ENCODE measurements at regions not wholly inside any gene's neighbourhood (a gene's known extent, or its start where the extent isn't known, plus 50 kb on each side); places are given as distances from the start of the nearest gene placed in this dataset.

GRCh38 chr2:40831321-40831873 is 379.5 kb upstream of the SLC8A1 start:
- 56 to 61% methylated on average over 3 of the region's 3 CpGs for WGBS, 2 donors

GRCh38 chr2:40841856-40842255 is 390.0 kb upstream of the SLC8A1 start:
- TF ChIP-seq POLR2A (IDR thresholded peaks at IDR 0.05), result no peak
- TF ChIP-seq, protein P1, sequence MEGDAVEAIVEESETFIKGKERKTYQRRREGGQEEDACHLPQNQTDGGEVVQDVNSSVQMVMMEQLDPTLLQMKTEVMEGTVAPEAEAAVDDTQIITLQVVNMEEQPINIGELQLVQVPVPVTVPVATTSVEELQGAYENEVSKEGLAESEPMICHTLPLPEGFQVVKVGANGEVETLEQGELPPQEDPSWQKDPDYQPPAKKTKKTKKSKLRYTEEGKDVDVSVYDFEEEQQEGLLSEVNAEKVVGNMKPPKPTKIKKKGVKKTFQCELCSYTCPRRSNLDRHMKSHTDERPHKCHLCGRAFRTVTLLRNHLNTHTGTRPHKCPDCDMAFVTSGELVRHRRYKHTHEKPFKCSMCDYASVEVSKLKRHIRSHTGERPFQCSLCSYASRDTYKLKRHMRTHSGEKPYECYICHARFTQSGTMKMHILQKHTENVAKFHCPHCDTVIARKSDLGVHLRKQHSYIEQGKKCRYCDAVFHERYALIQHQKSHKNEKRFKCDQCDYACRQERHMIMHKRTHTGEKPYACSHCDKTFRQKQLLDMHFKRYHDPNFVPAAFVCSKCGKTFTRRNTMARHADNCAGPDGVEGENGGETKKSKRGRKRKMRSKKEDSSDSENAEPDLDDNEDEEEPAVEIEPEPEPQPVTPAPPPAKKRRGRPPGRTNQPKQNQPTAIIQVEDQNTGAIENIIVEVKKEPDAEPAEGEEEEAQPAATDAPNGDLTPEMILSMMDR (IDR thresholded peaks at IDR 0.05), result no peak
- H3K36me3 ChIP-seq, result no peaks in the 10 kb centered on the region
- WGBS, 2 donors, result 85% methylated on average over 2 of the region's 2 CpGs

More at GRCh38 chr2:40831321-40831873, 379.5 kb upstream of the SLC8A1 start:
- intact Hi-C loops (cut with DNase I), result no loop called here
- Histone ChIP-seq H3K4me3 (no peak overlapping the region), H3K9me3 (no peaks in the 10 kb centered on the region), H3K4me1 (no peaks in the 10 kb centered on the region), H3K36me3 (no peaks in the 10 kb centered on the region), H3K27me3 (no peaks in the 10 kb centered on the region), H3K27ac (no peak overlapping the region)
- no peak for TF ChIP-seq POLR2A (IDR thresholded peaks at IDR 0.05)
- DNase-seq, result no peak

GRCh38 chr2:40844353-40845277 is 392.7 kb upstream of the SLC8A1 start:
- Histone ChIP-seq H3K27me3 (no peaks in the 10 kb centered on the region), H3K4me3 (no peak overlapping the region), H3K36me3 (no peaks in the 10 kb centered on the region), H3K27ac (no peak overlapping the region), H3K9me3 (no peaks in the 10 kb centered on the region), H3K4me1 (no peaks in the 10 kb centered on the region)
- intact Hi-C loops (cut with DNase I), result no loop called here
- TF ChIP-seq, protein P1 (IDR thresholded peaks at IDR 0.05), result no peak
- TF ChIP-seq POLR2A (IDR thresholded peaks at IDR 0.05), result no peak
- 79 to 82% methylated on average over 7 to 8 of the region's 8 CpGs for WGBS, 2 donors
- no peak for DNase-seq

More at GRCh38 chr2:40841856-40842255, 390.0 kb upstream of the SLC8A1 start:
- Histone ChIP-seq H3K9me3 (no peaks in the 10 kb centered on the region), H3K27ac (no peak overlapping the region), H3K27me3 (no peaks in the 10 kb centered on the region), H3K4me1 (no peaks in the 10 kb centered on the region), H3K4me3 (no peak overlapping the region)
- intact Hi-C loops (cut with DNase I), result no loop called here
- DNase-seq, result no peak

DNA sequence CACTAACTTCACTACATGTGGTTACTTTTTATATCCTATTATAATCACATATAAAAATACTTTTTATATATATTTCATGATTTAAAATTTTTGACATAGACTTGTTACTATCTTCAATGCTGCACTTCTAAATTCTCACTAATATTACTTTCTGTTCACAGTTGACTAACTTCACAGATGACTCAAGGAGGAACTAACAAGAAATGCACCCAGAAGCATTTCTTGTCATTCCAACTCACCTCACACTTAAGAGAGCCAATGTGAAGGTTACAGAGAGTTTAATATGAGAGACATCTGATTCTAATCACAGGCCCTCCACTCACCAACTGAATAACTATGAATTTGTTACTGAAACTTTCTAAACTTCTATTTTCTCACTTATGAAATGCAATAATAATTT is 399.8 kb upstream of the SLC8A1 start:
- DNase-seq, result no peak
- Histone ChIP-seq H3K27ac (no peak overlapping the region), H3K4me3 (no peak overlapping the region), H3K36me3 (no peaks in the 10 kb centered on the region), H3K27me3 (no peaks in the 10 kb centered on the region), H3K4me1 (no peaks in the 10 kb centered on the region), H3K9me3 (no peaks in the 10 kb centered on the region)
- intact Hi-C loops (cut with DNase I), result no loop called here
- TF ChIP-seq, protein P1 (IDR thresholded peaks at IDR 0.05), result no peak
- TF ChIP-seq POLR2A (IDR thresholded peaks at IDR 0.05), result no peak

- intact Hi-C loops (cut with DNase I), result no loop called here
- Histone ChIP-seq H3K36me3 (no peaks in the 10 kb centered on the region), H3K27ac (no peak overlapping the region), H3K4me1 (no peaks in the 10 kb centered on the region), H3K27me3 (no peaks in the 10 kb centered on the region), H3K4me3 (no peak overlapping the region), H3K9me3 (no peaks in the 10 kb centered on the region)
- no peak for DNase-seq
- 67 to 100% methylated on average over 1 of the region's 1 CpG for WGBS, 2 donors
- no peak for TF ChIP-seq POLR2A (IDR thresholded peaks at IDR 0.05)
- TF ChIP-seq, protein P1 (IDR thresholded peaks at IDR 0.05), result no peak
Observed at GRCh38 chr2:40859617-40860016, 407.7 kb upstream of the SLC8A1 start.

Data from esophagus squamous epithelium (tissue), 5 donors.